GM23338 (cell line): ENCODE measurements at regions not wholly inside any gene's neighbourhood (a gene's known extent, or its start where the extent isn't known, plus 50 kb on each side); places are given as distances from the start of the nearest gene placed in this dataset.

Source experiments
- CREB1 ChIP-seq: fragments of 250-450 bp; sonication (Bioruptor Pico); IDR thresholded peaks from 2 replicates; pipeline ENCODE4 v1.5.0; 2020; ENCODE audit warnings: low read depth, mild to moderate bottlenecking, moderate library complexity
- EZH2 ChIP-seq: fragments of 200-600 bp; sonication (generic); IDR thresholded peaks from one replicate; pipeline ENCODE4 v1.8.0; 2017; ENCODE audit warnings: antibody characterized with exemption, mild to moderate bottlenecking, low read depth; ENCODE audit not compliant: unreplicated experiment
- EZH2phosphoT487 ChIP-seq: fragments of 200-600 bp; sonication (generic); IDR thresholded peaks from one replicate; pipeline ENCODE4 v1.8.1; 2018; ENCODE audit warnings: antibody characterized with exemption; ENCODE audit not compliant: unreplicated experiment
- POLR2AphosphoS5 ChIP-seq: IDR thresholded peaks from 2 replicates; pipeline ENCODE4 v1.6.1; 2016; ENCODE audit warnings: antibody characterized with exemption, low read depth
- STAT1 ChIP-seq: IDR thresholded peaks from one replicate; pipeline ENCODE4 v1.6.1; 2016; ENCODE audit warnings: antibody characterized with exemption; ENCODE audit not compliant: unreplicated experiment
- TF ChIP-seq, protein P1 (sequence below), 2 experiments: fragments of 200-600 bp in 1 of 2; sonication (generic) in 1 of 2; conservative IDR thresholded peaks; 2 replicates each; pipeline versions ENCODE4 v1.5.1 to v1.6.1; 2016 to 2017; ENCODE audit warnings: antibody characterized with exemption in 2 of 2, low read depth in 2 of 2, mild to moderate bottlenecking in 2 of 2, moderate library complexity in 1 of 2
- TF ChIP-seq, protein P2 (sequence below): IDR thresholded peaks from 2 replicates; pipeline ENCODE4 v1.6.1; 2016; ENCODE audit warnings: antibody characterized with exemption
- TF ChIP-seq, protein P3 (sequence below): IDR thresholded peaks from one replicate; pipeline ENCODE4 v1.6.1; 2018; ENCODE audit warnings: antibody characterized with exemption; ENCODE audit not compliant: unreplicated experiment

DNA sequence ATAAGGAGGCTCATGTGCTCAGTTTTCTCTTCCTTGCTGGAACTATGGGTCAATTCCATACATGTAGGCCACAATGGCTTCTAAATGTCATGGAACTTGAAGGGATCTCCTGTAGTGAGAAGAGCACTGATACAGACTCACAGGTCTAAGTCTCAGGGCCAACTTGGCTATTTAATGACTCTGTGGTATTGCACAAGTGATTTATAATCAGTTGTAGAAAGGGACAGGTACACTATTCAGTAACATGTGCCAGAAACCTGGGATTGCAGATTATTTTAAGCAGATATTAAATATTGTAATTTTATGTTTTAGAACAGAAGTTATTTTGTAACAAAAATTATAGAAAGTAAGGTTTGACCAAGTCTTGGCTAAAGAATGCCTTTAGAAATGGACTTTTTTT lies 241.5 kb upstream of the PIK3R1 start:
- TF ChIP-seq, protein P1, sequence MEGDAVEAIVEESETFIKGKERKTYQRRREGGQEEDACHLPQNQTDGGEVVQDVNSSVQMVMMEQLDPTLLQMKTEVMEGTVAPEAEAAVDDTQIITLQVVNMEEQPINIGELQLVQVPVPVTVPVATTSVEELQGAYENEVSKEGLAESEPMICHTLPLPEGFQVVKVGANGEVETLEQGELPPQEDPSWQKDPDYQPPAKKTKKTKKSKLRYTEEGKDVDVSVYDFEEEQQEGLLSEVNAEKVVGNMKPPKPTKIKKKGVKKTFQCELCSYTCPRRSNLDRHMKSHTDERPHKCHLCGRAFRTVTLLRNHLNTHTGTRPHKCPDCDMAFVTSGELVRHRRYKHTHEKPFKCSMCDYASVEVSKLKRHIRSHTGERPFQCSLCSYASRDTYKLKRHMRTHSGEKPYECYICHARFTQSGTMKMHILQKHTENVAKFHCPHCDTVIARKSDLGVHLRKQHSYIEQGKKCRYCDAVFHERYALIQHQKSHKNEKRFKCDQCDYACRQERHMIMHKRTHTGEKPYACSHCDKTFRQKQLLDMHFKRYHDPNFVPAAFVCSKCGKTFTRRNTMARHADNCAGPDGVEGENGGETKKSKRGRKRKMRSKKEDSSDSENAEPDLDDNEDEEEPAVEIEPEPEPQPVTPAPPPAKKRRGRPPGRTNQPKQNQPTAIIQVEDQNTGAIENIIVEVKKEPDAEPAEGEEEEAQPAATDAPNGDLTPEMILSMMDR (conservative IDR thresholded peaks at IDR 0.05; ENCODE audit: low read depth in 2 of 2): no peak
- TF ChIP-seq EZH2 (no peak), EZH2phosphoT487 (no peak), CREB1 (CRISPR knock-in tag) (no peak), POLR2AphosphoS5 (no peak), STAT1 (no peak)
- TF ChIP-seq, protein P2, sequence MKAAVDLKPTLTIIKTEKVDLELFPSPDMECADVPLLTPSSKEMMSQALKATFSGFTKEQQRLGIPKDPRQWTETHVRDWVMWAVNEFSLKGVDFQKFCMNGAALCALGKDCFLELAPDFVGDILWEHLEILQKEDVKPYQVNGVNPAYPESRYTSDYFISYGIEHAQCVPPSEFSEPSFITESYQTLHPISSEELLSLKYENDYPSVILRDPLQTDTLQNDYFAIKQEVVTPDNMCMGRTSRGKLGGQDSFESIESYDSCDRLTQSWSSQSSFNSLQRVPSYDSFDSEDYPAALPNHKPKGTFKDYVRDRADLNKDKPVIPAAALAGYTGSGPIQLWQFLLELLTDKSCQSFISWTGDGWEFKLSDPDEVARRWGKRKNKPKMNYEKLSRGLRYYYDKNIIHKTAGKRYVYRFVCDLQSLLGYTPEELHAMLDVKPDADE: no peak
- TF ChIP-seq, protein P3, sequence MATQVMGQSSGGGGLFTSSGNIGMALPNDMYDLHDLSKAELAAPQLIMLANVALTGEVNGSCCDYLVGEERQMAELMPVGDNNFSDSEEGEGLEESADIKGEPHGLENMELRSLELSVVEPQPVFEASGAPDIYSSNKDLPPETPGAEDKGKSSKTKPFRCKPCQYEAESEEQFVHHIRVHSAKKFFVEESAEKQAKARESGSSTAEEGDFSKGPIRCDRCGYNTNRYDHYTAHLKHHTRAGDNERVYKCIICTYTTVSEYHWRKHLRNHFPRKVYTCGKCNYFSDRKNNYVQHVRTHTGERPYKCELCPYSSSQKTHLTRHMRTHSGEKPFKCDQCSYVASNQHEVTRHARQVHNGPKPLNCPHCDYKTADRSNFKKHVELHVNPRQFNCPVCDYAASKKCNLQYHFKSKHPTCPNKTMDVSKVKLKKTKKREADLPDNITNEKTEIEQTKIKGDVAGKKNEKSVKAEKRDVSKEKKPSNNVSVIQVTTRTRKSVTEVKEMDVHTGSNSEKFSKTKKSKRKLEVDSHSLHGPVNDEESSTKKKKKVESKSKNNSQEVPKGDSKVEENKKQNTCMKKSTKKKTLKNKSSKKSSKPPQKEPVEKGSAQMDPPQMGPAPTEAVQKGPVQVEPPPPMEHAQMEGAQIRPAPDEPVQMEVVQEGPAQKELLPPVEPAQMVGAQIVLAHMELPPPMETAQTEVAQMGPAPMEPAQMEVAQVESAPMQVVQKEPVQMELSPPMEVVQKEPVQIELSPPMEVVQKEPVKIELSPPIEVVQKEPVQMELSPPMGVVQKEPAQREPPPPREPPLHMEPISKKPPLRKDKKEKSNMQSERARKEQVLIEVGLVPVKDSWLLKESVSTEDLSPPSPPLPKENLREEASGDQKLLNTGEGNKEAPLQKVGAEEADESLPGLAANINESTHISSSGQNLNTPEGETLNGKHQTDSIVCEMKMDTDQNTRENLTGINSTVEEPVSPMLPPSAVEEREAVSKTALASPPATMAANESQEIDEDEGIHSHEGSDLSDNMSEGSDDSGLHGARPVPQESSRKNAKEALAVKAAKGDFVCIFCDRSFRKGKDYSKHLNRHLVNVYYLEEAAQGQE: no peak
